Right lobe of liver (tissue), 4 donors: ENCODE measurements at regions not wholly inside any gene's neighbourhood (a gene's known extent, or its start where the extent isn't known, plus 50 kb on each side); places are given as distances from the start of the nearest gene placed in this dataset.

ENCODE experiments used
- CTCF ChIP-seq, 4 donors: fragments of 200-600 bp in 3 of 4; fragments of 450-650 bp in 1 of 4; IDR thresholded peaks; one replicate each; pipeline versions ENCODE4 v1.5.1 to v1.8.0; 2016 to 2022; ENCODE audit warnings: antibody characterized with exemption in 4 of 4, mild to moderate bottlenecking in 2 of 4
- POLR2A ChIP-seq: fragments of 450-650 bp; IDR thresholded peaks from one replicate; pipeline ENCODE4 v1.6.1; 2017; ENCODE audit warnings: antibody characterized with exemption, mild to moderate bottlenecking
- donor health status: DM: no; HTN: no; CAD: no.
- donor health status: DM: no; HTN: no; CAD: no.
- donor health status: DM: no; HTN: yes; CAD: no.

GRCh38 chr5:100755435-100755834 is 147.6 kb downstream of the ST8SIA4 start:
- TF ChIP-seq CTCF (IDR thresholded peaks at IDR 0.05) (no peak), POLR2A (no peak)
